Breast epithelium (tissue), 4 donors: ENCODE measurements at regions not wholly inside any gene's neighbourhood (a gene's known extent, or its start where the extent isn't known, plus 50 kb on each side); places are given as distances from the start of the nearest gene placed in this dataset.
"Not testable (repeated sequence)": the region's sequence is repeated elsewhere in the genome, so short reads cannot be mapped to it uniquely, and the experiment has no call there.

Experiments
- DNase-seq, 2 donors: peaks; one replicate each; pipeline ENCODE4 v3.0.0-alpha.2; 2019; ENCODE audit warnings: low spot score in 2 of 2
- H3K27ac ChIP-seq, 2 donors: fragments of 200-600 bp; sonication (generic) in 1 of 2; one replicate each; pipeline ENCODE4 v1.5.1; 2016 to 2019; ENCODE audit warnings: mild to moderate bottlenecking in 1 of 2
- H3K27me3 ChIP-seq, 2 donors: fragments of 200-600 bp; sonication (generic) in 1 of 2; one replicate each; pipeline versions ENCODE4 v1.5.1 to v1.6.0; 2017 to 2019; ENCODE audit warnings: control low read depth in 1 of 2, mild to moderate bottlenecking in 1 of 2
- H3K36me3 ChIP-seq: fragments of 200-600 bp; one replicate; pipeline ENCODE4 v1.5.1; 2019
- H3K4me1 ChIP-seq, 2 donors: fragments of 200-600 bp; sonication (generic); one replicate each; pipeline ENCODE4 v1.5.1; 2016 to 2019; ENCODE audit warnings: control low read depth in 1 of 2
- H3K4me3 ChIP-seq, 3 donors: fragments of 200-600 bp; sonication (generic); 1 replicate in 2 of 3; 2 replicates in 1 of 3; pipeline ENCODE4 v1.5.1; 2016 to 2019; ENCODE audit warnings: mild to moderate bottlenecking in 3 of 3, moderate library complexity in 2 of 3
- H3K9me3 ChIP-seq, 2 donors: fragments of 200-600 bp; sonication (generic) in 1 of 2; one replicate each; pipeline ENCODE4 v1.5.1; 2016 to 2019; ENCODE audit warnings: control low read depth in 1 of 2
- POLR2A ChIP-seq: fragments of 450-650 bp; IDR thresholded peaks from one replicate; pipeline ENCODE4 v1.6.1; 2016; ENCODE audit warnings: antibody characterized with exemption, mild to moderate bottlenecking, moderate library complexity
- POLR2AphosphoS5 ChIP-seq, 3 donors: sonication (generic); formaldehyde crosslinking; IDR thresholded peaks; one replicate each; pipeline ENCODE4 v1.6.1; 2017; ENCODE audit warnings: antibody characterized with exemption in 3 of 3
- intact Hi-C: fragments of 100-400 bp; cut with DNase I; formaldehyde crosslinking; loops from one replicate; pipeline ENCODE4 v1.15.1; 2023; ENCODE audit warnings: low total_unique reads
- TF ChIP-seq, protein P1 (sequence below), 3 donors: fragments of 450-650 bp; IDR thresholded peaks; one replicate each; pipeline ENCODE4 v1.5.1; 2016 to 2017; ENCODE audit warnings: antibody characterized with exemption in 3 of 3, mild to moderate bottlenecking in 3 of 3, moderate library complexity in 3 of 3

DNA sequence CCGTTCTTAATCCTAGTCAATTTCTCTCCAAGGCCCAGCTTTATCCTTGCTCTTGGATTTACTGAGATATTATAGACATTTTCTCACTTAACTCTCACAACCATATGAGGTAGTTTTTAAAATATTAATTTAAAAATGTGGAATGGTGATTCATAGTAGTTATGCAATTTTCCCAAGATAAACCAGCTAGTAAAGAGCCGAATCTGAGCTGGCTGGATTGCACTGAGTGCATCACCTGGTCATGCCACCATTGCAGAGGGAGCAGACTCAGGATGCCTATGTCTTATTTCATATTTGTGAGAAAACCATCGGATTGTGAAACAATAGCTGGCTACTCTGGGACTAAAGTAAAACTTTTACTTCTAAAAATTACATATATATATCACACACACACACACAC lies 494.0 kb downstream of the KCNT2 start:
- Histone ChIP-seq H3K4me1 (no peaks in the 10 kb centered on the region), H3K27me3 (no peaks in the 10 kb centered on the region), H3K4me3 (no peak overlapping the region), H3K9me3 (peaks cover 0 to 5% of the 10 kb centered on the region in 2 donors), H3K36me3 (no peaks in the 10 kb centered on the region), H3K27ac (no peak overlapping the region)
- intact Hi-C loops: no loop called here
- DNase-seq: no peak
- TF ChIP-seq POLR2AphosphoS5 (IDR thresholded peaks at IDR 0.05) (no peak), POLR2A (no peak)
- TF ChIP-seq, protein P1, sequence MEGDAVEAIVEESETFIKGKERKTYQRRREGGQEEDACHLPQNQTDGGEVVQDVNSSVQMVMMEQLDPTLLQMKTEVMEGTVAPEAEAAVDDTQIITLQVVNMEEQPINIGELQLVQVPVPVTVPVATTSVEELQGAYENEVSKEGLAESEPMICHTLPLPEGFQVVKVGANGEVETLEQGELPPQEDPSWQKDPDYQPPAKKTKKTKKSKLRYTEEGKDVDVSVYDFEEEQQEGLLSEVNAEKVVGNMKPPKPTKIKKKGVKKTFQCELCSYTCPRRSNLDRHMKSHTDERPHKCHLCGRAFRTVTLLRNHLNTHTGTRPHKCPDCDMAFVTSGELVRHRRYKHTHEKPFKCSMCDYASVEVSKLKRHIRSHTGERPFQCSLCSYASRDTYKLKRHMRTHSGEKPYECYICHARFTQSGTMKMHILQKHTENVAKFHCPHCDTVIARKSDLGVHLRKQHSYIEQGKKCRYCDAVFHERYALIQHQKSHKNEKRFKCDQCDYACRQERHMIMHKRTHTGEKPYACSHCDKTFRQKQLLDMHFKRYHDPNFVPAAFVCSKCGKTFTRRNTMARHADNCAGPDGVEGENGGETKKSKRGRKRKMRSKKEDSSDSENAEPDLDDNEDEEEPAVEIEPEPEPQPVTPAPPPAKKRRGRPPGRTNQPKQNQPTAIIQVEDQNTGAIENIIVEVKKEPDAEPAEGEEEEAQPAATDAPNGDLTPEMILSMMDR (IDR thresholded peaks at IDR 0.05): no peak

DNA sequence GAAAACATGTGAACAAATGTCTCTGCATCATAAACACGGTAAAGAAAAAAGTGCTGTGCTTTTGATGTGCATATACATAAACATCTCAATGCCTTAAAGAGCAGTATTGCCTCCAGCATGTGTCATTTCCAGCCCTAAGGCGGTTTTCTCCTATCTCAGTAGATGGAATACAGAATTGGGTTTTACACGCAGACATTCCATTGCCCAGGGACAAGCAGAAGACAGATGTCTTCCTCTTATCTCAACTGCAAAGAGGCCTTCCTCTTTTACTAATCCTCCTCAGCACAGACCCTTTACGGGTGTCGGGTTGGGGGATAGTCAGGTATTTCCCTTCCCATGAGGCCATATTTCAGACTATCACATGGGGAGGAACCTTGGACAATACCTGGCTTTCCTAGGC lies 499.2 kb downstream of the KCNT2 start:
- H3K36me3 ChIP-seq, H3K27me3 ChIP-seq, DNase-seq, intact Hi-C loops, H3K27ac ChIP-seq, H3K4me3 ChIP-seq, H3K9me3 ChIP-seq, H3K4me1 ChIP-seq: not testable (repeated sequence)

DNA sequence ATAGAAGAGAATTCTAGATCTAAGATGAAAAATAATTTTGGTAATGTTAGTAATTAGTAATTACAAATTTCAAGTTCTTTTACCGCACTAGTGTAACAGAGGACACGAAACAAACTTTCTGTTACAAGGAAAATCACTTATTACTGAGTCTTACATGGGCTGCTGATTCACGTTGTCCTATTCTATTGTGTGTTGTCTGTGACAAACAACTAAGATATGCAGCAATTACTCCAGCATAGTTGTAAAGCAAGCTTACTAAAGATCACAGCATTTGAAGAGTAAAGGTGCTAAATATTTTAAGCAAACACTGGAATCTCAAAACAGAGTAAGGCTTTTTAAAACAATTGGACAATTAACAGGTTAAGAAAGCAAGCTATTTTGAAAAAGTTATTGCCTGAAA lies 502.3 kb downstream of the KCNT2 start:
- H3K4me3 ChIP-seq: no peak overlapping the region
- no peak for DNase-seq
- intact Hi-C loops: no loop called here
- H3K27me3 ChIP-seq: no peaks in the 10 kb centered on the region
- H3K27ac ChIP-seq: no peak overlapping the region
- H3K36me3 ChIP-seq: no peaks in the 10 kb centered on the region
- H3K4me1 ChIP-seq: no peaks in the 10 kb centered on the region
- peaks cover 0 to 23% of the 10 kb centered on the region in 2 donors for H3K9me3 ChIP-seq
- TF ChIP-seq, protein P1 (IDR thresholded peaks at IDR 0.05): no peak
- TF ChIP-seq POLR2AphosphoS5 (IDR thresholded peaks at IDR 0.05) (no peak), POLR2A (no peak)

DNA sequence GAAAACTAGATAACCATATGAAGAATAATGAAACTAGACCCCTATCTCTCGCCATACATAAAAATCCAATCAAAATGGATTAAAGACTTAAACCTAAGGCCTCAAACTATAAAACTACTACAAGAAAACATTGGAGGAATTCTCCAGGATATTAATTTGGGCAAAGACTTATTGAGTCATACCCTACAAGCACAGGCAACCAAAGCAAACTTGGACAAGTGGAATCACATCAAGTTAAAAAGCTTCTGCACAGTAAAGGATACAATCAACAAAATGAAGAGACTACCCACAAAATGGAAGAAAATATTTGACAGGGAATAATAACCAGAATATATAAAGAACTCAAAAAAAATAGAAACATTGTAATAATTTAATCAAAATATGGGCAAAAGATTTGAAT lies 505.4 kb downstream of the KCNT2 start:
- Histone ChIP-seq H3K36me3 (no peaks in the 10 kb centered on the region), H3K4me1 (no peaks in the 10 kb centered on the region), H3K27me3 (no peaks in the 10 kb centered on the region), H3K9me3 (peaks cover 0 to 18% of the 10 kb centered on the region in 2 donors), H3K4me3 (no peak overlapping the region), H3K27ac (no peak overlapping the region)
- intact Hi-C loops: no loop called here
- no peak for DNase-seq
- no peak for TF ChIP-seq POLR2A
- TF ChIP-seq, protein P1 (IDR thresholded peaks at IDR 0.05): no peak
- TF ChIP-seq POLR2AphosphoS5 (IDR thresholded peaks at IDR 0.05): no peak

DNA sequence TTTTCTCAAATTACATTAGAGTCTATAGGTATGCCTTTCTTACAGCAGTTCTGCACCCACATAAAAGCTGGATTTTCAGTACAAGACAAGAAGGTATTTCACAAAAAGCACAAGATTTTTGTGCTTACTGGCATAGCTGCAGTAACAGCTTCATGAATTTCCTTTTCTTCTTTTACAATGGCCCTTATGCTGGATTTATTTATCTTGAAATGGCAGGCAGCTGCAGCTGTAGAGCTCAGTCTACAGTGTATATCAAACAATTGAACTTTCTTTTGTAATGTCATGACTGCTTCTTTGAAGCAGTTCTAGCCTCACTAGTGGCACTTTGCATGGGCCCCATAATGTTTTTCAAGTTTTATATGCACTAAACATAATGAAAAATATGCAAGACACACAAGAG lies 510.2 kb downstream of the KCNT2 start:
- Histone ChIP-seq H3K36me3 (no peaks in the 10 kb centered on the region), H3K4me3 (no peak overlapping the region), H3K9me3 (peaks cover 0 to 14% of the 10 kb centered on the region in 2 donors), H3K27ac (no peak overlapping the region), H3K4me1 (no peaks in the 10 kb centered on the region), H3K27me3 (no peaks in the 10 kb centered on the region)
- intact Hi-C loops: no loop called here
- TF ChIP-seq POLR2A: no peak
- TF ChIP-seq POLR2AphosphoS5 (IDR thresholded peaks at IDR 0.05): no peak
- TF ChIP-seq, protein P1 (IDR thresholded peaks at IDR 0.05): no peak
- no peak for DNase-seq

DNA sequence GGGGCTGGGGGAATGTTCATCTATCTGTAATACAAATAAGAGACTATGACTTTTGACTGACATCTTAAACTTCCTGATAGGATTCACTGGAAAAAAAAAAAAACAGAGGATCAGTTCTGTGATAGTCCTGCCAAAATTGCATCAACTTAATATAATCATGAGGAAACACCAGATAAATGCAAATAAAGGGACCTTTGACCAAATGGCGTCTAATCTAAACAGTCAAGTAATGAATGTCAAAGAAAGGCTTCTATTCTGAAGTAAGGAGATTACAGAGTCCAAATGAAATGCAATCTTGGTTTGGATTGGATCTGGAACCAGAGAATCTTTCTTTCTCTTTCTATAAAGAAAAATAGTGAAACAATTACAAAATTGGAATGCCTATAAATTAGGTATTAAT lies 513.4 kb downstream of the KCNT2 start:
- Histone ChIP-seq H3K4me1 (no peaks in the 10 kb centered on the region), H3K27ac (no peak overlapping the region), H3K27me3 (no peaks in the 10 kb centered on the region), H3K9me3 (no peaks in the 10 kb centered on the region), H3K4me3 (no peak overlapping the region), H3K36me3 (no peaks in the 10 kb centered on the region)
- no peak for DNase-seq
- intact Hi-C loops: no loop called here
- TF ChIP-seq, protein P1 (IDR thresholded peaks at IDR 0.05): no peak
- TF ChIP-seq POLR2AphosphoS5 (IDR thresholded peaks at IDR 0.05) (no peak), POLR2A (no peak)
